ENCODE measurements at regions not wholly inside any gene's neighbourhood (a gene's known extent, or its start where the extent isn't known, plus 50 kb on each side); places are given as distances from the start of the nearest gene placed in this dataset.

- Histone ChIP-seq H3K79me1 (ENCODE audit: insufficient read depth, low read depth, low read length, poor library complexity, severe bottlenecking) (no peaks in the 10 kb centered on the region), H4K91ac (ENCODE audit: insufficient read length, low read depth, low read length) (no peak overlapping the region), H3K4ac (ENCODE audit: low read depth, low read length) (no peak overlapping the region), H2AK5ac (ENCODE audit: insufficient read length, low read length) (no peak overlapping the region), H3K4me2 (ENCODE audit: insufficient read depth, insufficient read length, low read length) (no peak overlapping the region), H3K79me2 (ENCODE audit: insufficient read depth, low read length) (no peaks in the 10 kb centered on the region), H3K9ac (ENCODE audit: extremely low read depth, insufficient read length, low read length) (no peak overlapping the region), H2AFZ (ENCODE audit: low read length) (no peak overlapping the region), H2BK15ac (ENCODE audit: low read depth, low read length) (no peak overlapping the region), H3K18ac (ENCODE audit: insufficient read length, low read depth, low read length) (no peak overlapping the region), H4K20me1 (ENCODE audit: control insufficient read depth, insufficient read depth, insufficient read length) (no peaks in the 10 kb centered on the region), H3K9me3 (ENCODE audit: control insufficient read depth, low read depth, low read length) (no peaks in the 10 kb centered on the region), H2BK120ac (ENCODE audit: low read depth, low read length, poor library complexity, severe bottlenecking) (no peak overlapping the region), H4K8ac (replicated peaks; ENCODE audit: insufficient read length, low read depth, low read length) (no peak overlapping the region), H3K27ac (ENCODE audit: insufficient read length, low read depth, low read length) (no peak overlapping the region), H3T11ph (ENCODE audit: low read length) (no peak overlapping the region), H3K56ac (ENCODE audit: insufficient read length, low read depth, low read length) (no peak overlapping the region), H2BK5ac (ENCODE audit: insufficient read length, low read length) (no peak overlapping the region), H4K5ac (ENCODE audit: insufficient read length, low read depth, low read length) (no peak overlapping the region), H3K23me2 (ENCODE audit: insufficient read length, low read depth, low read length, poor library complexity, severe bottlenecking) (no peaks in the 10 kb centered on the region), H2BK12ac (ENCODE audit: insufficient read length, low read depth, low read length) (no peak overlapping the region), H3K4me1 (ENCODE audit: insufficient read depth, low read length) (no peaks in the 10 kb centered on the region; the same call in 1 of the 2 replicates), H2BK20ac (ENCODE audit: low read depth, low read length, poor library complexity, severe bottlenecking) (no peak overlapping the region), H3K14ac (ENCODE audit: insufficient read depth, low read length) (no peak overlapping the region), H3K23ac (ENCODE audit: insufficient read length, low read depth, low read length) (no peak overlapping the region), H3K27me3 (ENCODE audit: insufficient read depth, low read length) (no peaks in the 10 kb centered on the region)
- no peak for TF ChIP-seq CTCF (conservative IDR thresholded peaks at IDR 0.05)
- Mint-ChIP-seq H3K36me3 (ENCODE audit: insufficient read depth in 1 of 3, low read depth in 3 of 3) (peaks cover 0 to 2% (median 0%) of the 10 kb centered on the region in 3 experiments; a peak in 3 of 7 replicates), H3K27me3 (ENCODE audit: low read depth) (no peaks in the 10 kb centered on the region), H3K4me1 (peaks cover 9 to 14% of the 10 kb centered on the region in 2 experiments), H3K4me3 (no peak overlapping the region), H3K27ac (no peak overlapping the region; a peak in 1 of 7 replicates), H3K9me3 (peaks cover 2 to 3% of the 10 kb centered on the region in 2 experiments; a peak in 2 of 5 replicates)
- no CpG with 5 or more reads among the region's 5 CpGs for WGBS (ENCODE audit: extremely low coverage, insufficient read length, low lambda C conversion rate)
- no peak for DNase-seq
Observed at GRCh38 chr18:51480407-51481261, 283.2 kb upstream of the MEX3C start.
